GM18511 (cell line): ENCODE measurements at regions not wholly inside any gene's neighbourhood (a gene's known extent, or its start where the extent isn't known, plus 50 kb on each side); places are given as distances from the start of the nearest gene placed in this dataset.
"Not testable (repeated sequence)": the region's sequence is repeated elsewhere in the genome, so short reads cannot be mapped to it uniquely, and the experiment has no call there.

Source experiments
- ATAC-seq: cut with Tn5 transposase; IDR thresholded peaks from one replicate; pipeline ENCODE4 v1.9.1; 2021; ENCODE audit warnings: mild to moderate bottlenecking, moderate library complexity; ENCODE audit not compliant: unreplicated experiment

- ATAC-seq, result not testable (repeated sequence)
These were observed 218.3 kb downstream of the SYK start for GRCh38 chr9:91019871-91020270.

GRCh38 chr9:91021656-91022055, 220.0 kb downstream of the SYK start:
- not testable (repeated sequence) for ATAC-seq

GRCh38 chr9:91023741-91024140, 222.1 kb downstream of the SYK start:
- no peak for ATAC-seq

DNA sequence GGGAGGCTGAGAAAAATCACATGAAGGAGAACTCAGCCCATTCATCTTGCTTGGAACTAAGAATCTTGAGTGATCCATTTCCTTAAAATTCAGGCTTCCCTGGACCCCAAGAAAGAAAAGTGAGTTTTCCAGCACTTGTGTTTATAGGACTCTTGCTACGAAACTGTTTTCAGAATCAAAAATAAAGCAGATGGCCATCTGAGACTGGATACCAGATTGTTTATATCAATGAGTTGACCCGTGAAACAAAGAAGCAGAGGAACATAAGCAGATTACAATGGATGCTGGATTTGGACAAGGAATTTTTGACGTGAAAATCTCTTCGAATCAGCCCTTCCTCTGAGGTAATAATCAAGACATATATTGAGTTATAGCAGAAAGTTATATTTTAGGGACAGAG, 223.2 kb downstream of the SYK start:
- no peak for ATAC-seq

DNA sequence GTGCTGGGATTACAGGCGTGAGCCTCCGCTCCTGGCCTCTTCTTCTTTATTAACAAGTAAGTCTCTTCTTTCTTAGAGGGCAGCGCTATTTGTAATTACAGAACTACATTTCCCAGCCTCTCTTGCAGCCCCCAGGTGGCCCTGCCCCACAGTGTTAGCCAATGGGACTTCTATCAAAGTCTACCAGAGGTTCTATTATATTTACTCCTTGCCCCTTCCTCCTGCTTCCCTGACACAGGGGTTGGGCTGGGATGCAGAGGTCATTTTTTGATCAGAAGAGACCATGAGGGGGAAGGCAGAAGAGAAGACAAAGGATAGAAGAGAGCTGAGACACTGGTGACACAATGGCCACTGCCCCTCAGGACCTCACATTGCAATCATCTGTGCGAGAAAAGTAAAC, 224.2 kb downstream of the SYK start:
- ATAC-seq, result no peak

- ATAC-seq, result no peak
These were observed 224.6 kb downstream of the SYK start for GRCh38 chr9:91026266-91026665.

GRCh38 chr9:91027005-91027404, 225.4 kb downstream of the SYK start:
- no peak for ATAC-seq

GRCh38 chr9:91028166-91028827, 226.7 kb downstream of the SYK start:
- ATAC-seq, result no peak

DNA sequence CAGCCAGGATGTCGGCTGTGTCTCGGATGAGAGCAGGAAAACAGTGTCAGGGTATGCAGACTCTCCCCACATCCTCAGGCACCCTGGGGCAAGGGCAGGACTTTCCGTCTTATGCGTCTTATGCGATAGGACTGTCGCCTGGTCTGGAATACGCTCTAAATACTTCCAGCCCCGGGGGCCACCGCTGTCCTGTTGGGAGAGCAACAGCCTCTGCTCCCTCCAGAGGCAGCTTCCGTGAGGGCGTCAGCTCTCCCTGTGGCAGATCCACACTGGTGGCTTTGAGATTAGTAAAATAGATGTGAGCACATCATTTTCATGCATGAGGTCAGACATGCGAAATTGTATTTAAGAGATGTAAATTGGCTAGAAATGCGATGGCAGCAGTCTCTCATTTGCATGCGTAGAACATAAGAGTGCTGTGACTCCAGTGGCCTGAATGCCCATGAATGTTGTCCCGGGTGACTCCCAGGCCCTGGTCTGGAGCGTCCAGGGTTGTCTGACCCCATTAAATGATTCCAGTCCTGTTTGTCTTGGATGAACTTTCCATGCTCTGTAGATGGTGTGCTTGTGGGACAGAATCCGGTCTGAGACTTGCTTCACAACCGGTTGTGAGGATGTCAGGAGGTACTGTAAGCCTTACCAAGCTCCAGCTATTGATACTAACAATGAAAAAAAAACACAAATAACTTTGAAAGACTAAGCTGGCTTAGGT, 228.2 kb downstream of the SYK start:
- ATAC-seq, result no peak

DNA sequence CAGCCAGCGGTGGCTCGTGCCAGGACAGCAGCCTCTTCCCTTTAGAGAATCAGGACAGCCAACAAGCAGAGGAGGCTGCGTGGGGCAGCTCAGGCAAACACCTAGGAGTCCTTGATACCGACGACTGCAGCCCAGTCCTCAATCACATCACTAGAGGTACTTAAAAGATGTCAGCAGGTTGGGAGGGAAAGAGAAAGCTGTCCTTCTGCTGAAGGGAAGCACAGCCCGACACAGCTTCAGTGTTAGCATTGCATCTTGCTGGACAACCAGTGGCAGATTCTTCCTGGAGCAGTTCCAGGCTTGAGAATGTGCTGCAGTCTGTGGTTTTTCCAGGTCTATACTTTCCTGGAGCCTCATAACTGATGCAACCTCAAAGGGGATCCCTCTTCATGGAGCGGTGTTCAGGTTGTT, 230.5 kb downstream of the SYK start:
- no peak for ATAC-seq

DNA sequence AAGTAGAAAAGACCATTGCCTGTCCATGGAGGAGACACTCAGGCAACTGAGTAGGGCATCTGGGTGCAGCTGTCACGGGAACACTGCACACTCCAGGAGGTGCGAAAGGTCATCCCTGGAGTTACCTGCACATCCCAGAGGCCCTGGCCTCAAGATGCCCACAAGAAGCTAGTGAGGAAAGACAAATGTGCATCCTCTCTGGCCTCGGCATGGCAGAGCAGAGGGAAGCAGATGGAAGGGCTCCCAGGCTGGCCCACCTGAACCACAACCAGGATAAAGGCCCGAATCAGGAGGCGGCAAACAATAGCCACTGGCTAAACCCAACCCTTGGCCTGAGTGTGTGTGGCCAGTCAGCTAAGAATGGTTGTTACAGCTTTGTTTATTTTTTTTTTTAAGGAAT, 231.7 kb downstream of the SYK start:
- no peak for ATAC-seq

DNA sequence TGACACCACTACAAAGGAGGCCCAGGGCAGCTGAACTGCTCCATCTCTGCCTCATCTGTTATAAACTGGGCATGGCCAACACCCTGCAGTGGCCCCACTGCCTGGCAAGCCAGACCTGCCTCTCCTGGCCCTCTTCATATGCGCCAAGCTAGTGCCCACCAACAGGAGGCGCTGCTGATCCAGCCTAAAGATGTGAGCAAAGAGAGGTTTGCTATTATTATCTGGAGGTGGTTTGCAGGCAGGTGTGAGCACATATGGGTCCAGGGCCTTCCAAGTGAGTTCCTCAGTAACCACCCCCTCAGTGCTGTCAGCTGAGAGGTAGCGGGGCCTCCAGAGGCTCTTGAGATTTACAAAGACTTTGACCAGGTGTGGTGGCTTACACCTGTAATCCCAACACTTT, 232.2 kb downstream of the SYK start:
- ATAC-seq, result no peak

GRCh38 chr9:91034521-91034920, 232.9 kb downstream of the SYK start:
- ATAC-seq, result no peak

DNA sequence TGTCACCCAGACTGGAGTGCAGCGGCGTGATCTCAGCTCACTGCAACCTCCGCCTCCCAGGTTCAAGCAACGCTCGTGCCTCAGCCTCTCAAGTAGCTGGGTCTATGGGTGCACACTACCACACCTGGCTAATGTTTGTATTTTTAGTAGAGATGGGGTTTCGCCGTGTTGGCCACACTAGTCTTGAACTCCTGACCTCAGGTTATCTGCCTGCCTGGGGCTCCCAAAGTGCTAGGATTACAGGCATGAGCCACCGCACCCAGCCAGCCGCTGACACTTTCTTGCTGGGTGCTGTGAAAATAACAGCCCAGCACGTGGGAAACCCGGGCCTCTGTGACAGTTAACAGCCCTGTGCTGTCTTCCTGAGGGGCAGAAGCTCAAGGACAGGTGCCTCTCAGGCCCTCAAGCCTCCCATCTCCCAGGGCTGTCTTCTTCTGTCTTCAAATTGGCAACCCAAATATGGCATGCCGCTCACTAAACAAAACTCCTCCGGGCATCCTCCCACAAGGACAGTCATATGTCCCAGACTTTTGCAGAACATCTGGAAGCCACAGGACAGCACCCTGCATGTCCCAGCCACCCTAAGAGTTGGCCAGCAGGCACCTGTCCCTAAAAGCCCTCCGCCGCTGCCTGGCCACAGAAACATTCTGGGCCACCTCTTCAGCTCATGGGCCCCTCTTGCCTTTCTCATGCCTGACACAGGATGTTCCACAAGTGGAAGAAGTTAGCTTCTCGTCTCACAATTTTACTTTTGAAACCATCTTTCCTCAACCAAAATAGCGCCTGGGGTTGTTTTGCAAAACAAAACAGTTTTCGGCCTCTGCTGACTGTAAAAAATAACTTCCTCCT, 233.6 kb downstream of the SYK start:
- no peak for ATAC-seq

- ATAC-seq, result no peak
These were observed 234.2 kb downstream of the SYK start for GRCh38 chr9:91035825-91036208.

GRCh38 chr9:91036356-91036755, 234.7 kb downstream of the SYK start:
- ATAC-seq, result no peak

GRCh38 chr9:91036826-91037510, 235.3 kb downstream of the SYK start:
- ATAC-seq, result no peak

DNA sequence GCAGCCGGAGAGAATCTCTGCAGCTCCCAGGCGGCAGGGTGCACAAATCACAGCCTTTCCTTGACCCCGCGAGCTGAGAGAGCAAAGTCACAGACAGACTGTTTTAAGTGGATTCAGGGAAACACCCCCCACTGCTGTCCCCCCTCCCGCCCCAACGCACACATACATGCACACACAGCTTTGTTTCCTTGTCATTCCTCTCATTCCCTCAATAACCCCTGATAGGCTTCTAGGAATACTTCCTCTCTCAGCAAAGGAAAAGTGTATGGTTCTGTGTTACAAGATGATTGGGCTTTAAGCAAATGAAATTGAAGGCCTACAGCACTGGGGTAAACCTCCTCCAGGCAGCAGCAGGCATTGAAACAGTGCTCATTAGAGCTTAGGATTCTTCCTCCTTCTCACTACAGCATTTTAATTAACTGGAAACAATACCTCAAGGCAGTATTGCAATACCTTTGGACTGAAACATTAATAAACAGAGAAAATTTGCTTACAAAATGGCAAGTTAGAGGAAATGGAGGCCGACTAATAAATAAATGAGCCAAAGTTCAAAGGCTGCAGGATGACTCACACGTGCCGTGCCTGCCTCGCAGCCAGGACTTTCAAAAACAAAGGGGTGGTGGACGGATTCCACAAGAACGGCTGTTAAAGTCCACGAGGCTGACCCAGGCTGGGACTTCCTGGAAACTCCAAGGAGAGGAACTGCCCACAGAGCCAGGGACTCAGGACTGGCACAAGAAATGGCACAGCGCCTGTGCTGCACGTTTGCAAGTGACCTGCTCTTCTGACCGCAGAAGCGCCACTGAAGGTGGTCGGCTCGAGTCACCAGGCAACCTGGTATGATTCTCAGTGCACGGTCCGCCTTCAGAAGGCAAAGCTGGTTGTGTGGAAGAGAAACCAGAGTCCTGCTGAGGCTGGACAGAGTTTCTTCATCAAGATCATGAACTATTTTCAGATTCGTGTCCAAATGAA, 236.2 kb downstream of the SYK start:
- no peak for ATAC-seq

- ATAC-seq, result no peak
These were observed 237.0 kb downstream of the SYK start for GRCh38 chr9:91038483-91039124.
